ENCODE measurements at regions not wholly inside any gene's neighbourhood (a gene's known extent, or its start where the extent isn't known, plus 50 kb on each side); places are given as distances from the start of the nearest gene placed in this dataset.

- TF ChIP-seq CTCF (conservative IDR thresholded peaks at IDR 0.05; ENCODE audit: low read depth, low read length), result no peak
- no peak for TF ChIP-seq EZH2 (IDR thresholded peaks at IDR 0.05; ENCODE audit: low read length, unreplicated experiment)
- no peak for TF ChIP-seq EZH2phosphoT487 (IDR thresholded peaks at IDR 0.05; ENCODE audit: borderline replicate concordance, low read length)
These were observed 208.6 kb upstream of the HDDC2 start for GRCh38 chr6:125510405-125510804.

Measured in PC-3 (cell line).